OCI-M1 (cell line): ENCODE measurements at regions not wholly inside any gene's neighbourhood (a gene's known extent, or its start where the extent isn't known, plus 50 kb on each side); places are given as distances from the start of the nearest gene placed in this dataset.
"Not testable (repeated sequence)": the region's sequence is repeated elsewhere in the genome, so short reads cannot be mapped to it uniquely, and the experiment has no call there.

Experiments
- DNase-seq: peaks from one replicate; lab custom pipeline; 2025; lab: John Stamatoyannopoulos, UW

DNA sequence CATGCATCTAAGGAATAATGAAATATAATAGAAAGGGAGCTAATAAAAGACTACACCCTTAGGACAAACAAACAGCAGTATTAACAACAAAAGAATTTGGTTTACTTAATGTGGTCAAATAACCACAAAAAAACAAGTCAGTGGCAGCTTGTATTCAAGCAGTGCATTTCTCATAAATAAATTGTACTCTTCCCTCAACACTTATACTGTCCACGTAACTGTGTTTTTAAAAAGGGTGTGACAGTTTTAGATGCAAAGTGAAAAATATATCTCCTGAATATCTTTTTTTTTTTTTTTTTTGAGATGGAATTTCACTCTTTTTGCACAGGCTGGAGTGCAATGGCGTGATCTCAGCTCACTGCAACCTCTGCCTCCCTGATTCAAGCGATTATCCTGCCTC is 698.2 kb upstream of the CADM2 start:
- no peak for DNase-seq

DNA sequence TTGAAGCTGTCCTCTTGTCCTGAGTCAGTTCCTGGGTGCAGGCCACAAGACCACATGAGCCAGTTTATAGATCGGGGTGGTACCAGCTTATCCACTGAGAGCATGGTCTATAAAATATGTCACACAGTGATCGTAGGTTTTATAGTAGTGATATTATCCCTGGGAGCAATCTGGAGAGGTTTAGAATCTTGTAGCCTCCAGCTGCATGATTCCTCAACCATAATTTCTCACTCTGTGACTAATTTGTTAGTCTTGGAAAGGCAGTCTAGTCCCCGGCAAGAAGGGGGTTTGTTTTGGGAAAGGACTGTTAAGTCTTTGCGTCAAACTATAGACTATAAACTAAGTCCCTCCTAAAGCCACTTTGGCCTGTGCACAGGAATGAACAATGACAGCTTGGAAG is 693.0 kb upstream of the CADM2 start:
- DNase-seq, result no peak

DNA sequence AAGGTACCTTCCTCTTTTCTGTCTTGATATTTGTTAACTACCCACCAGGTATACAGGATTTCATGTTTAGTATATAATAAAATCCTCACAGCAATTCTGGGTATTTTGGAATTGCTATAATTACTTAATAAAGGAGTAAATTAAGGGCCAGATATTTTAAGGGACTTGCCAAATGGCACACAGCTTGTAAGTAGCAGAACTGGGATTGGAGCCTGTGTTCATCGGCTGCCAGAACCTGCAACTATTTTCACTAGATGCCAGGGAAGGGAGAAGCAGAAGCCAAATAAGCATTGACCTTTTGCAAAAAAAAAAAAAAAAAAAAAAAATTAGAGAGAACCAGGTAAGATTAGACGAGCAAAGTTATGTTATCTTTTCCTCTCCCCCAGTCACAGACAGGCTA is 683.3 kb upstream of the CADM2 start:
- DNase-seq, result no peak

DNA sequence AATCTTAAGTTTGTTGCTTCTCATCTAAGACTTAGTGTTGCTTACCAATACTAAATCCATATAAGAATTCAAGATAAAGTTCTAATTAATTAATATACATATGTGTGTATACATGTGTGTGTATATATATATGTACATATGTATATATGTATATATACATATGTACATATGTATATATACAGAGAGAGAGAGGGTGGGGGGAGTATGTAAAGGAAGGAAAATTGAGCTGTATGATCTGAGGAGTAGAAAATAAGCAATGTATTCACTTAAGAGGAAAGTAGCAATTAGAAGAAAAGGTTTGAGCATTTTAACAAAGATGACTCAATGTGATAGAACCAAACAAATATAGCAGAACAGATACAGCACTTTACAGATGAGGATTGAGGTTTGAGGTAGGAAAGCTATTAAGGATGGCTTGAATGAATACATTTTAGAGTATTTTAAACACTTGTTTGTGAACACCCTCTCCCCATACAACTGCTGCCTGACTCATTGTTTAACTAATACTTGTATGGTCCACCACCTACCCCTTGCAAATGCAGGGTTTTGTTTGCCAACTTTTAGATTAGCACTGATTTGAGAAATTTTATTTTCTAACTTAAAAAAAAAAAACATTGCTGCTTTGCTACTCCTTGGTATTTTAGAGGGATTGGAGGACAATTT is 681.1 kb upstream of the CADM2 start:
- no peak for DNase-seq

DNA sequence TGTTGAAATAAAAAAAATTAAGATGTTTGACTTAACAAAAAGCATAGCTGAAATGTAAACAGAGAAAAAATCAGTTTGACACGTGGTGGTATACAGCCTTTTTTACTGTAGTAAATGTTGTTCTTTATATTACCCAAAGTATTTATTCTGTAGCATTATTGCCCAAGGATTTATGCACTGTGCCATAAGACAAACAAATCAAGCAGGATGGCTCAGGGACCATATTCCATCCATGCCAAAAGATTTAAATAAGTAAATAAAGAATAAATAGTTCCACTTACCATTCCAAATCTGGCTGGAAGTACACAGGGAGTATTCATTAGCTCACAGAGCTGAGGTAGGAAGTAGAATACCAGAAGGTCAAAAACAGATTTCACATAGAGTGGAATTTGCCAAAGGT is 666.7 kb upstream of the CADM2 start:
- no peak for DNase-seq

DNA sequence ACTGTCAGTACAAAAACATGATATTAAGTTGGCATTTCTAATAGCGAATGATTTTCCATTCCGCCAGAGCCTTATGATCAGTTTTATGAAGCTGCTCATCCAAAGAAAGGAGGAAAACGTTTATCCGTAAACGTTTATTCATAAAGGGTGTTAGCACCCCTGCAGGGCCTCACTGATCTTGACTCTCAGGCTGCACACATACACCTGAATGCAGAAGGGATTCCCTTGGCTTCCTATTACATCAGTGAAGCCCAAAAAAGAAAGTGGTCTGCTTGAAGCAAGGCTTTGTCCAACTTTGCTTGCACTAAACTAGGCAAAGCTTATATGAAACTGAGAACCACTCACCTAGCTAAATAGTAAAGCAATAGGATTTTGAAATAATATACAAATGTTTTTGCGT is 659.5 kb upstream of the CADM2 start:
- peak; percentile 1 for DNase-seq

DNA sequence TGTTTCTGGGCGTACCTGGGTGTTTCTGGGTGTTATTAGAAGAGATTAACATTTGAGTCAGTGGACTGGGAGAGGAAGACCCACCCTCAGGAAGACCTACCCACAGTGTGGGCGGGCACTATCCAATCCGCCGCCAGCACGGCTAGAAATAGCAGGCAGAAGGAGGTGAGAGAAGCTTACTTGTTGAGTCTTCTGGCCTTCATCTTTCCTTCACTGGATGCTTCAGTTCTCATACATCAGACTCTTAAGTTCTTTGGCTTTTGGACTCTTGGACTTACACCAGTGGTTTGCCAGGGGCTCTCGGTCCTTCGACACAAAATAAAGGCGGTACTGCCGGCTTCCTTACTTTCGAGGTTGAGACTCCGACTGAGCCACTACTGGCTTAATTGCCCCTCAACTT is 654.6 kb upstream of the CADM2 start:
- DNase-seq, result no peak

DNA sequence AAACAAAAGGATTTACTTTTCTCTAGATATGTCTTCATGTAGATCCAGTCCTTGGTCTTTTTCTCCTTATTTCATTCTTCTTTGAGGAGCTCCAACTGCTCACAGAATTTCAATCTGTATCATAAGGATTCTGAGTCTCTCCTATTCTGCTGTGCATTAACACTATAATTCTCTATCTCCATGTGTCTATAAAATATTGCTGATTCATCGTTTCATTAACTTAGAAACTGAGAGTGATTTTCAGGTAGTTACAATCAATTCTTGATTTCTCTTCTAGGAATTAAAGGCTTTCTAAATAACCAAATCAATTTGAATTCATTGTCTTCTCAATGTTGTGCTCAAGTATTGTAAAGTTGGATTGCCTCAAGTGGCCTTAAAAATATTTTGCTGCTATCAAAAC is 651.5 kb upstream of the CADM2 start:
- no peak for DNase-seq

DNA sequence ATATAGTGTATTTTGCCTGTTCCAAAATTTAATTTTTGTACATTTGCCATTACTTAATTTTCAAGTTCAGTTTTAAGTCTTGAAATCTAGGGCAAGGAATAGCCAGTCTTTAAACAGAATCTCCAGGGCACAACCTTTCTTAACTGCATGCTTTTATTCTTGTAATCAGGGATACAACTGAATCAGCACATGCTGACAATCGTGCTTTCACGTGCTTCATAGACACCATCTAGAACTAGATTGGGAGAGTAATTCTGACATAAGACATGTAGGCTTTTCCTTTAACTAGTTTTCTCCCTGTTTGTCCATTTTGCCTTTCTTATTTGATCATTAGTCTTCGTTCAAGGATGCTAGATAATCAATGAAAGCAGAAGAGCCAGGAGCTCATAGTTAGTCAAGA is 650.4 kb upstream of the CADM2 start:
- no peak for DNase-seq

DNA sequence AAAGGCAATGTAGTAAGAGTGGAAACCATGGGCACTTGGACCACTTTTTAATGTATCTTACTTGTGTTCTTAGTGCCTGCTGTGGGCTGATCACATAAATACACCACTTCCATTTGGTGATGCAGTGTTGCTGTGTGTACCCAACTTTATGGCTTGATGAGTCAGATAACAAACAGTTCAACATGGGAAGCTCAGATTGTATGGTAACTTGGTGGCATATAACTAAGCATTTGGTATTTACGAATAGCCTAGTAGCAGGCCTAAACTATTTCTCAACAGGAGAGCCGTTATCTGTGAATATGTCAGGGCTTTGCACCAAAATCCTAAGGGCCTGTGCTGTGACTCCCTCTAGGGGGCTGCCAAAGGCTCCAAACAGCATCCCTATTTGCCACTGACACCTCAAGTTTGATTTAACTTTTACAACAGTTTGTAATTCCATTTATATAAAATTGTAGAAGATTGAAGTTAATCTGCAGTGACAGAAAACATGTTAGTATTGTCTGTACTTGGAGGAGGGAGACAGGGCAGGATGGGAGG is 640.4 kb upstream of the CADM2 start:
- peak; percentile 1 for DNase-seq

DNA sequence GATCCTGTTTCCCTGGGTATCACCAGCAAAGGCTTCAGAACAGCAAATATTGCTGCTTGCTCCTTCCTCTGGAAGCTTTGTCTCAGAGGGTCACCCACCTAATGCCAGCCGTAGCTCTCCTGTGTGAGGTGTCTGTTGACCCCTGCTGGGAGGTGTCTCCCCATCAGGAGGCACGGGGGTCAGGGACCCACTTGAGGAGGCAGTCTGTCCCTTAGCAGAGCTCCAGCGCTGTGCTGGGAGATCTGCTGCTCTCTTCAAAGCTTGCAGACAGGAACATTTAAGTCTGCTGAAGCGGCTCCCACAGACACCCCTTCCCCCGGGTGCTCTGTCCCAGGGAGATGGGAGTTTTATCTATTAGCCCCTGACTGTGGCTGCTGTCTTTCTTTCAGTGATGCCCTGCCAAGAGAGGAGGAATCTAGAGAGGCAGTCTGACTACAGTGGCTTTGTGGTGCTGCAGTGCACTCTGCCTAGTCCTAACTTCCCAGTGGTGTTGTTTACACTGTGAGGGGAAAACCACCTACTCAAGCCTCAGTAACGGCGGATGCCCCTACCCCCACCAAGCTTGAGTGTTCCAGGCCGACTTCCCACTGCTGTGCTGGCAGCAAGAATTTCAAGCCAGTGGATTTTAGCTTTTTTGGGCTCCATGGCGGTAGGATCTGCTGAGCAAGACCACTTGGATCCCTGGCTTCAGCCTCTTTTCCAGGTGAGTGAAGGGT is 593.1 kb upstream of the CADM2 start:
- DNase-seq, result not testable (repeated sequence)
